ENCODE measurements at regions not wholly inside any gene's neighbourhood (a gene's known extent, or its start where the extent isn't known, plus 50 kb on each side); places are given as distances from the start of the nearest gene placed in this dataset.

GRCh38 chr6:169935861-169936260 is 184.4 kb downstream of the ERMARD start:
- peaks cover 0 to 40% (median 12%) of the 10 kb centered on the region in 4 experiments; a peak in 6 of 7 replicates for H3K27me3 ChIP-seq (replicated peaks in 1 of 4; ENCODE audit: control insufficient read depth in 3 of 4, extremely low read depth in 1 of 4, insufficient read depth in 3 of 4, low read length in 3 of 4)
- FAIRE-seq (no peak), DNase-seq (ENCODE audit: low read depth in 1 of 2, low spot score in 2 of 2) (no peak)
- H4K5ac ChIP-seq (ENCODE audit: insufficient read length, low read depth, low read length), result no peak overlapping the region
- 87% methylated on average over 8 of the region's 8 CpGs; no CpG with 5 or more reads in 1 of the 2 experiments for WGBS, 2 experiments (ENCODE audit: extremely low coverage in 1 of 2, insufficient coverage in 1 of 2, insufficient read length in 1 of 2, insufficient replicate concordance in 2 of 2, low coverage in 1 of 2, low lambda C conversion rate in 2 of 2, missing lambda C conversion rate in 1 of 2)
- no peaks in the 10 kb centered on the region for H3K36me3 ChIP-seq (ENCODE audit: control insufficient read depth in 2 of 4, insufficient read depth in 4 of 4, low read length in 3 of 4)
- H2BK15ac ChIP-seq (ENCODE audit: low read length), result no peak overlapping the region
- H2BK12ac ChIP-seq (ENCODE audit: low read depth, low read length), result no peak overlapping the region
- ChIA-PET POLR2A (ENCODE audit: partially characterized antibody) (no interaction called here), CTCF (ENCODE audit: partially characterized antibody) (interaction anchor here (0.6 to 1.2 kb wide), 2 partner anchors 15 to 132 kb away, joined by 3 to 4 read pairs; no protein-coding TSS in a partner anchor)
- no peak overlapping the region for H2AK5ac ChIP-seq (ENCODE audit: low read depth, low read length)
- H3K4me3 ChIP-seq (ENCODE audit: extremely low read depth in 1 of 4, insufficient read depth in 2 of 4, low read depth in 3 of 4, low read length in 4 of 4), result no peak overlapping the region
- no peak overlapping the region for H2BK5ac ChIP-seq (ENCODE audit: low read depth, low read length)
- H3K9me3 ChIP-seq (ENCODE audit: insufficient read depth in 2 of 2, low read depth in 1 of 2, low read length in 1 of 2), result no peaks in the 10 kb centered on the region
- no peak overlapping the region for H3K14ac ChIP-seq (ENCODE audit: insufficient read length)
- no peak overlapping the region for H3K18ac ChIP-seq (ENCODE audit: extremely low read depth, low read length)
- H3K4me1 ChIP-seq (replicated peaks in 1 of 4; ENCODE audit: control insufficient read depth in 3 of 4, insufficient read depth in 4 of 4, low read length in 3 of 4), result peaks cover 0 to 21% (median 12%) of the 10 kb centered on the region in 4 experiments; a peak in 6 of 7 replicates
- H3K23me2 ChIP-seq (ENCODE audit: low read depth, low read length), result no peaks in the 10 kb centered on the region
- H3K4me2 ChIP-seq (ENCODE audit: insufficient read depth in 1 of 2, low read depth in 2 of 2, low read length in 2 of 2), result no peak overlapping the region
- no peak overlapping the region for H3K56ac ChIP-seq (replicated peaks; ENCODE audit: insufficient read length, low read depth, low read length)
- H4K8ac ChIP-seq (ENCODE audit: extremely low read depth, insufficient read depth, low read length), result no peak overlapping the region
- H3K23ac ChIP-seq (ENCODE audit: insufficient read length), result no peak overlapping the region
- H2BK120ac ChIP-seq (replicated peaks; ENCODE audit: low read depth, low read length), result no peak overlapping the region
- H4K20me1 ChIP-seq (replicated peaks in 1 of 2; ENCODE audit: control insufficient read depth in 1 of 2, insufficient read depth in 2 of 2, low read length in 2 of 2), result peaks cover 0 to 2% of the 10 kb centered on the region in 2 experiments
- H2BK20ac ChIP-seq (ENCODE audit: low read length), result no peak overlapping the region
- H2AFZ ChIP-seq (ENCODE audit: low read length), result no peak overlapping the region
- TF ChIP-seq ATF3 (IDR thresholded peaks at IDR 0.05; ENCODE audit: insufficient read depth, low read depth, low read length), result no peak
- TF ChIP-seq BRCA1 (IDR thresholded peaks at IDR 0.05; ENCODE audit: low read depth, low read length), result no peak
- no peak for TF ChIP-seq TBP (IDR thresholded peaks at IDR 0.05; ENCODE audit: low read depth, low read length)
- TF ChIP-seq CTCF (IDR thresholded peaks at IDR 0.05; ENCODE audit: control extremely low read depth in 1 of 3, insufficient read depth in 1 of 3, low read depth in 1 of 3, low read length in 3 of 3), result no peak
- no peak for TF ChIP-seq SP2 (IDR thresholded peaks at IDR 0.05; ENCODE audit: low read length)
- no peak for TF ChIP-seq NRF1 (IDR thresholded peaks at IDR 0.05; ENCODE audit: low read depth, low read length)
- no peak for TF ChIP-seq KDM1A (IDR thresholded peaks at IDR 0.05; ENCODE audit: borderline replicate concordance, low read length)
- TF ChIP-seq SIRT6 (IDR thresholded peaks at IDR 0.05; ENCODE audit: low read length), result no peak
- TF ChIP-seq POU5F1 (IDR thresholded peaks at IDR 0.05; ENCODE audit: low read depth, low read length), result no peak
- H3K4ac ChIP-seq (replicated peaks; ENCODE audit: insufficient read length, low read depth, low read length), result no peak overlapping the region
- no peaks in the 10 kb centered on the region for H3K79me2 ChIP-seq (ENCODE audit: control insufficient read depth in 1 of 2, insufficient read depth in 2 of 2, low read length in 2 of 2)
- H3K79me1 ChIP-seq (ENCODE audit: low read depth, low read length), result no peaks in the 10 kb centered on the region
- H4K91ac ChIP-seq (replicated peaks; ENCODE audit: insufficient read length, low read length), result no peak overlapping the region
- no peak overlapping the region for H3K9ac ChIP-seq (replicated peaks in 1 of 4; ENCODE audit: extremely low read depth in 1 of 4, low read depth in 3 of 4, low read length in 3 of 4)
- no peak overlapping the region for H3K27ac ChIP-seq (ENCODE audit: low read depth, low read length)

All from H1 (cell line).